ENCODE measurements at regions not wholly inside any gene's neighbourhood (a gene's known extent, or its start where the extent isn't known, plus 50 kb on each side); places are given as distances from the start of the nearest gene placed in this dataset.

DNA sequence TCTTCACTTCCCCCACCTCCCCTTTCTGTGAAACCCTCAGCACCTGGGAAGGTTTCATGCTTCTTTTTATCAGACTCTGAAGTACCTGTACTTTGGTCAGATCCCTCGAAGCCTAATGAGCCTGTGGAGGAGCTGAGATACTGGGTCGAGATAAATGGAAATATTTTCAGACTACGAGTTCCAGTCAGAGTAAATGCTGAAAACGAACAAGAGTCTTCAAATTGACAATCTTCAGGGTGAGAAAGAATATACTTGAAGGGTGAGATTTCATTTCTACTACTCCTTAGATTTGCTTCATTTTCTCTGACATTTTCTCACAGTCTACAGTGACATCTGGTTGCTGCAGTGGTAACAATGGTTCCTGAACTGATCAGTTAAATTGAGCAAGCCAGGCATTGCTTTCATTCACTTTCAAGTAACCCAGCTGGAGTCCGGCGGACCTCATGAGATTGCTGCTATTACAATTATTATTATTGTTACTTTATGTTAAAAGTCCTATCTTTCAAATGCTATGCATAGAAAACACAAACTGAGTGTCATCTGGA, 337.2 kb downstream of the VGLL3 start:
- WGBS, 2 experiments (ENCODE audit: extremely low coverage in 2 of 2, insufficient read length in 1 of 2) = no CpG with 5 or more reads among the region's 6 CpGs
- Histone ChIP-seq H2BK20ac (ENCODE audit: low read depth, low read length) (no peak overlapping the region), H2AK5ac (ENCODE audit: low read depth, low read length) (no peak overlapping the region), H2BK15ac (ENCODE audit: low read depth, low read length) (no peak overlapping the region), H3K9me1 (ENCODE audit: insufficient read depth, low read length) (no peaks in the 10 kb centered on the region), H3K56ac (ENCODE audit: extremely low read depth, insufficient read depth, low read length) (no peak overlapping the region), H3K14ac (replicated peaks; ENCODE audit: low read depth, low read length) (no peak overlapping the region), H3K79me1 (ENCODE audit: low read depth in 1 of 2, low read length in 2 of 2) (no peaks in the 10 kb centered on the region), H4K8ac (ENCODE audit: low read depth in 2 of 2, low read length in 2 of 2) (no peak overlapping the region), H2BK5ac (ENCODE audit: low read depth, low read length, poor library complexity, severe bottlenecking) (no peak overlapping the region), H4K5ac (ENCODE audit: low read depth, low read length) (no peak overlapping the region), H2AFZ (replicated peaks; ENCODE audit: low read length, poor library complexity) (no peak overlapping the region), H2BK120ac (ENCODE audit: low read depth, low read length) (no peak overlapping the region), H3K4ac (ENCODE audit: low read depth, low read length) (no peak overlapping the region), H4K91ac (ENCODE audit: insufficient read depth, low read depth, low read length) (no peak overlapping the region), H3K9ac (ENCODE audit: low read depth, low read length) (no peak overlapping the region), H4K20me1 (ENCODE audit: insufficient read depth, low read length) (no peaks in the 10 kb centered on the region), H3K4me3 (ENCODE audit: insufficient read depth, low read depth, low read length) (no peak overlapping the region), H3K23ac (ENCODE audit: low read depth, low read length) (no peak overlapping the region), H3K4me1 (ENCODE audit: control insufficient read depth, insufficient read depth, low read length) (no peaks in the 10 kb centered on the region), H3K36me3 (ENCODE audit: control insufficient read depth, insufficient read depth, low read length) (no peaks in the 10 kb centered on the region), H3K27me3 (ENCODE audit: control insufficient read depth, insufficient read depth, low read length) (no peaks in the 10 kb centered on the region), H2AK9ac (replicated peaks; ENCODE audit: low read depth, low read length, poor library complexity) (no peak overlapping the region), H3K4me2 (ENCODE audit: low read depth, low read length) (no peak overlapping the region), H3K18ac (ENCODE audit: low read depth, low read length) (no peak overlapping the region), H3K9me3 (ENCODE audit: control insufficient read depth, insufficient read depth, low read length) (no peaks in the 10 kb centered on the region), H3K27ac (ENCODE audit: insufficient read depth, low read length) (no peak overlapping the region)
- no peak for ATAC-seq (ENCODE audit: low read depth)
- DNase-seq = no peak
- in situ Hi-C loops (cut with MboI; ENCODE audit: low sequenced_read_pairs) = no loop called here
- dilution Hi-C loops (cut with HindIII; ENCODE audit: low sequenced_read_pairs, unreplicated experiment) = no loop called here
- no peak for TF ChIP-seq MXI1 (IDR thresholded peaks at IDR 0.05; ENCODE audit: borderline replicate concordance, low read depth, low read length)
- TF ChIP-seq CEBPB (IDR thresholded peaks at IDR 0.05; ENCODE audit: low read depth, low read length) = no peak
- TF ChIP-seq FOS (IDR thresholded peaks at IDR 0.05; ENCODE audit: low read depth, low read length) = no peak
- no peak for TF ChIP-seq SMC3 (IDR thresholded peaks at IDR 0.05; ENCODE audit: low read depth, low read length)
- no peak for TF ChIP-seq BHLHE40 (IDR thresholded peaks at IDR 0.05; ENCODE audit: low read depth, low read length)
- TF ChIP-seq NFE2L2 (IDR thresholded peaks at IDR 0.05; ENCODE audit: low read depth, low read length) = no peak
- no peak for TF ChIP-seq POLR2A (IDR thresholded peaks at IDR 0.05; ENCODE audit: low read depth, low read length)
- no peak for TF ChIP-seq RFX5 (IDR thresholded peaks at IDR 0.05; ENCODE audit: low read depth, low read length)
- no peak for TF ChIP-seq CHD1 (IDR thresholded peaks at IDR 0.05; ENCODE audit: low read depth, low read length)
- no peak for TF ChIP-seq MAZ (IDR thresholded peaks at IDR 0.05; ENCODE audit: borderline replicate concordance, low read depth, low read length)
- TF ChIP-seq CTCF (conservative IDR thresholded peaks at IDR 0.05; ENCODE audit: low read depth, low read length) = no peak
- TF ChIP-seq USF2 (IDR thresholded peaks at IDR 0.05; ENCODE audit: low read depth, low read length) = no peak
- no peak for TF ChIP-seq RAD21 (IDR thresholded peaks at IDR 0.05; ENCODE audit: low read length)
- TF ChIP-seq, protein P1, sequence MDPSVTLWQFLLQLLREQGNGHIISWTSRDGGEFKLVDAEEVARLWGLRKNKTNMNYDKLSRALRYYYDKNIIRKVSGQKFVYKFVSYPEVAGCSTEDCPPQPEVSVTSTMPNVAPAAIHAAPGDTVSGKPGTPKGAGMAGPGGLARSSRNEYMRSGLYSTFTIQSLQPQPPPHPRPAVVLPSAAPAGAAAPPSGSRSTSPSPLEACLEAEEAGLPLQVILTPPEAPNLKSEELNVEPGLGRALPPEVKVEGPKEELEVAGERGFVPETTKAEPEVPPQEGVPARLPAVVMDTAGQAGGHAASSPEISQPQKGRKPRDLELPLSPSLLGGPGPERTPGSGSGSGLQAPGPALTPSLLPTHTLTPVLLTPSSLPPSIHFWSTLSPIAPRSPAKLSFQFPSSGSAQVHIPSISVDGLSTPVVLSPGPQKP (IDR thresholded peaks at IDR 0.05; ENCODE audit: borderline replicate concordance, low read depth, low read length) = no peak
- TF ChIP-seq RCOR1 (IDR thresholded peaks at IDR 0.05; ENCODE audit: insufficient replicate concordance, low read length) = no peak
- BruUV-seq (replicated peaks) = no TSS peak
- ChIA-PET CTCF (no interaction called here), POLR2A (ENCODE audit: unreplicated experiment) (no interaction called here)
- intact Hi-C loops (cut with micrococcal nuclease) = no loop called here
